ENCODE measurements at regions not wholly inside any gene's neighbourhood (a gene's known extent, or its start where the extent isn't known, plus 50 kb on each side); places are given as distances from the start of the nearest gene placed in this dataset.

GRCh38 chr13:21797736-21798135 lies 126.9 kb downstream of the FGF9 start:
- TF ChIP-seq, protein P1, sequence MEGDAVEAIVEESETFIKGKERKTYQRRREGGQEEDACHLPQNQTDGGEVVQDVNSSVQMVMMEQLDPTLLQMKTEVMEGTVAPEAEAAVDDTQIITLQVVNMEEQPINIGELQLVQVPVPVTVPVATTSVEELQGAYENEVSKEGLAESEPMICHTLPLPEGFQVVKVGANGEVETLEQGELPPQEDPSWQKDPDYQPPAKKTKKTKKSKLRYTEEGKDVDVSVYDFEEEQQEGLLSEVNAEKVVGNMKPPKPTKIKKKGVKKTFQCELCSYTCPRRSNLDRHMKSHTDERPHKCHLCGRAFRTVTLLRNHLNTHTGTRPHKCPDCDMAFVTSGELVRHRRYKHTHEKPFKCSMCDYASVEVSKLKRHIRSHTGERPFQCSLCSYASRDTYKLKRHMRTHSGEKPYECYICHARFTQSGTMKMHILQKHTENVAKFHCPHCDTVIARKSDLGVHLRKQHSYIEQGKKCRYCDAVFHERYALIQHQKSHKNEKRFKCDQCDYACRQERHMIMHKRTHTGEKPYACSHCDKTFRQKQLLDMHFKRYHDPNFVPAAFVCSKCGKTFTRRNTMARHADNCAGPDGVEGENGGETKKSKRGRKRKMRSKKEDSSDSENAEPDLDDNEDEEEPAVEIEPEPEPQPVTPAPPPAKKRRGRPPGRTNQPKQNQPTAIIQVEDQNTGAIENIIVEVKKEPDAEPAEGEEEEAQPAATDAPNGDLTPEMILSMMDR (IDR thresholded peaks at IDR 0.05) = no peak
- TF ChIP-seq EZH2 (IDR thresholded peaks at IDR 0.05; ENCODE audit: borderline replicate concordance, insufficient read depth, low read depth, low read length, poor library complexity, severe bottlenecking) = no peak

Measured in B cell (primary cell).